Uterus (tissue), 2 donors: ENCODE measurements at regions not wholly inside any gene's neighbourhood (a gene's known extent, or its start where the extent isn't known, plus 50 kb on each side); places are given as distances from the start of the nearest gene placed in this dataset.

ENCODE experiments used
- CTCF ChIP-seq, 4 experiments: fragments of 200-600 bp in 2 of 4; fragments of 450-650 bp in 2 of 4; sonication (generic) in 2 of 4; IDR thresholded peaks; one replicate each; pipeline ENCODE4 v1.5.1; 2016 to 2019; ENCODE audit warnings: antibody characterized with exemption in 4 of 4, mild to moderate bottlenecking in 2 of 4, moderate library complexity in 1 of 4
- POLR2A ChIP-seq, 2 donors: fragments of 450-650 bp; IDR thresholded peaks; one replicate each; pipeline ENCODE4 v1.6.1; 2016; ENCODE audit warnings: antibody characterized with exemption in 2 of 2, mild to moderate bottlenecking in 1 of 2, moderate library complexity in 1 of 2

GRCh38 chr17:34823023-34823422, 138.2 kb downstream of the CCT6B start:
- TF ChIP-seq POLR2A (IDR thresholded peaks at IDR 0.05) (no peak), CTCF (IDR thresholded peaks at IDR 0.05) (no peak)
